OCI-LY1 (cell line): ENCODE measurements at regions not wholly inside any gene's neighbourhood (a gene's known extent, or its start where the extent isn't known, plus 50 kb on each side); places are given as distances from the start of the nearest gene placed in this dataset.

Experiments
- EZH2 ChIP-seq: fragments of 200-600 bp; sonication (generic), shearing (Covaris generic); IDR thresholded peaks from 2 replicates; pipeline ENCODE4 v1.8.0; 2017; ENCODE audit warnings: borderline replicate concordance, mixed run types, mild to moderate bottlenecking, antibody characterized with exemption, low read length, moderate library complexity, mixed read lengths
- TF ChIP-seq, protein P1 (sequence below): fragments of 200-600 bp; sonication (generic), shearing (Covaris generic); IDR thresholded peaks from 2 replicates; pipeline ENCODE4 v1.5.1; 2017; ENCODE audit warnings: mild to moderate bottlenecking, antibody characterized with exemption, low read length, moderate library complexity, mixed read lengths

DNA sequence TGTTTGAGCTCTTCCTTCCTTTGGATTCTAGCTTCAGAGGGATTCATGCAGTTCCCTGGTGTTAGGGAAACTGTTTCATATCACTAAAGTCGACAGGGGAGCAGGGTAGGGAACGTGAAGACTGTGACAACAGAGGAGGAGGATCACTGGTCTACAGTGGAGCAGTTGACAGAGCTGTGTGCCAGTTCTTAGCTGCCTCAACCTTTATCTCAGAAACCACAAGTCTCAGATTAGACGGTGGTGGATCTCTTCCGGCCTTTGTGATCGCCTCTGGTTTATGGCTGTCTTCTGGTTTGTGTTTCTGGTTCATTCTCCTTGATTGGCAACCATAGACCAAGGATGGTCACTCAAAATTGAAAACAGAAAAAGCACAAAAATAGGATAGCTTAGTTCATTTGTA is 538.9 kb upstream of the API5 start:
- TF ChIP-seq, protein P1, sequence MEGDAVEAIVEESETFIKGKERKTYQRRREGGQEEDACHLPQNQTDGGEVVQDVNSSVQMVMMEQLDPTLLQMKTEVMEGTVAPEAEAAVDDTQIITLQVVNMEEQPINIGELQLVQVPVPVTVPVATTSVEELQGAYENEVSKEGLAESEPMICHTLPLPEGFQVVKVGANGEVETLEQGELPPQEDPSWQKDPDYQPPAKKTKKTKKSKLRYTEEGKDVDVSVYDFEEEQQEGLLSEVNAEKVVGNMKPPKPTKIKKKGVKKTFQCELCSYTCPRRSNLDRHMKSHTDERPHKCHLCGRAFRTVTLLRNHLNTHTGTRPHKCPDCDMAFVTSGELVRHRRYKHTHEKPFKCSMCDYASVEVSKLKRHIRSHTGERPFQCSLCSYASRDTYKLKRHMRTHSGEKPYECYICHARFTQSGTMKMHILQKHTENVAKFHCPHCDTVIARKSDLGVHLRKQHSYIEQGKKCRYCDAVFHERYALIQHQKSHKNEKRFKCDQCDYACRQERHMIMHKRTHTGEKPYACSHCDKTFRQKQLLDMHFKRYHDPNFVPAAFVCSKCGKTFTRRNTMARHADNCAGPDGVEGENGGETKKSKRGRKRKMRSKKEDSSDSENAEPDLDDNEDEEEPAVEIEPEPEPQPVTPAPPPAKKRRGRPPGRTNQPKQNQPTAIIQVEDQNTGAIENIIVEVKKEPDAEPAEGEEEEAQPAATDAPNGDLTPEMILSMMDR = no peak
- TF ChIP-seq EZH2 = no peak
